ENCODE measurements at regions not wholly inside any gene's neighbourhood (a gene's known extent, or its start where the extent isn't known, plus 50 kb on each side); places are given as distances from the start of the nearest gene placed in this dataset.

DNA sequence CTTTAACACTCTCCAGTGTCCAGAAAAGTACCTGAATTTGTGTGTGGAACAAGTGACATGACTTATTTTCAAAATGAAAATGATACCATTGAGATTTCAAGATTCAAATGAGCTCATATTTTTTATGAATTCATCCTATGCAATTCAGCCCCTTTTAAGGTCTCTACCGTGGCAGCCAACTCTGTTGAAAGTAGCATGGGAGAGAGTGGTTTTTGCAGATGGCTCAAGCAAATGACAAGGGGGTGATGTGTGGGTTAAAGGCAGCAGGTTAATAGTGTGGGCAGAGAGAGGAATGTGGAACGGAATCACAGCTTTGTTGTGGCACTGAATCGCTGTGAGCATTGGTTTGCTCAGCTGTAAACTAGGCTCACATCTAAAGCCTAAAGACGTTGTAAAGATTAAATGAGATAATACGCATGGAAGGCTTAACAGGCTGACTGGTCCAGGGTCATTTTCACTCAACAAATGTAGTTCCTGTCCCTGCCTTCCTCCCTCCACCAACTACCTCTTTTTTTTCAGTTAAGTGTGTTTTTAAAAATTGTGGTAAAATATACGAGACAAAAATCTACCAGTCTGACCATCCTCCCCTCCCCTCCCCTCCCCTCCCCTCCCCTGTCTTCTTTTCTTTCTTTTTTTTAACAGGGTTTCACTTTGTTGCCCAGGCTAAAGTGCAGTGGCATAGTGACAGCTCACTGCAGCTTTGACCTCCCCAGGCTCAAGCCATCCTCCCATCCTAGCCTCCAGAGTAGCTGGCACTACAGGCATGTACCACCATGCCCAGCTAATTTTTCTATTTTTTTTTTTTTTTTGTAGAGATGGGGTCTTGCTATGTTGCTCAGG, 114.7 kb upstream of the ZNF217 start:
- WGBS, result 51% methylated on average over 6 of the region's 6 CpGs
- no peaks in the 10 kb centered on the region for H3K27me3 ChIP-seq
- no peak for DNase-seq (ENCODE audit: extremely low spot score)
- peaks cover 7 to 26% (median 22%) of the 10 kb centered on the region in 4 donors for H3K4me1 ChIP-seq
- intact Hi-C loops (cut with DNase I), result no loop called here
- no peak overlapping the region for H3K4me3 ChIP-seq
- H3K36me3 ChIP-seq, result no peaks in the 10 kb centered on the region
- H3K27ac ChIP-seq (replicated peaks in 1 of 4), result peak overlapping the region in 1 of 4 donors; percentile 28
- no peaks in the 10 kb centered on the region for H3K9me3 ChIP-seq
- TF ChIP-seq POLR2AphosphoS5 (IDR thresholded peaks at IDR 0.05) (no peak), EP300 (IDR thresholded peaks at IDR 0.05) (no peak), POLR2A (IDR thresholded peaks at IDR 0.05; ENCODE audit: low read depth) (no peak)
- TF ChIP-seq, protein P1, sequence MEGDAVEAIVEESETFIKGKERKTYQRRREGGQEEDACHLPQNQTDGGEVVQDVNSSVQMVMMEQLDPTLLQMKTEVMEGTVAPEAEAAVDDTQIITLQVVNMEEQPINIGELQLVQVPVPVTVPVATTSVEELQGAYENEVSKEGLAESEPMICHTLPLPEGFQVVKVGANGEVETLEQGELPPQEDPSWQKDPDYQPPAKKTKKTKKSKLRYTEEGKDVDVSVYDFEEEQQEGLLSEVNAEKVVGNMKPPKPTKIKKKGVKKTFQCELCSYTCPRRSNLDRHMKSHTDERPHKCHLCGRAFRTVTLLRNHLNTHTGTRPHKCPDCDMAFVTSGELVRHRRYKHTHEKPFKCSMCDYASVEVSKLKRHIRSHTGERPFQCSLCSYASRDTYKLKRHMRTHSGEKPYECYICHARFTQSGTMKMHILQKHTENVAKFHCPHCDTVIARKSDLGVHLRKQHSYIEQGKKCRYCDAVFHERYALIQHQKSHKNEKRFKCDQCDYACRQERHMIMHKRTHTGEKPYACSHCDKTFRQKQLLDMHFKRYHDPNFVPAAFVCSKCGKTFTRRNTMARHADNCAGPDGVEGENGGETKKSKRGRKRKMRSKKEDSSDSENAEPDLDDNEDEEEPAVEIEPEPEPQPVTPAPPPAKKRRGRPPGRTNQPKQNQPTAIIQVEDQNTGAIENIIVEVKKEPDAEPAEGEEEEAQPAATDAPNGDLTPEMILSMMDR (IDR thresholded peaks at IDR 0.05), result no peak

DNA sequence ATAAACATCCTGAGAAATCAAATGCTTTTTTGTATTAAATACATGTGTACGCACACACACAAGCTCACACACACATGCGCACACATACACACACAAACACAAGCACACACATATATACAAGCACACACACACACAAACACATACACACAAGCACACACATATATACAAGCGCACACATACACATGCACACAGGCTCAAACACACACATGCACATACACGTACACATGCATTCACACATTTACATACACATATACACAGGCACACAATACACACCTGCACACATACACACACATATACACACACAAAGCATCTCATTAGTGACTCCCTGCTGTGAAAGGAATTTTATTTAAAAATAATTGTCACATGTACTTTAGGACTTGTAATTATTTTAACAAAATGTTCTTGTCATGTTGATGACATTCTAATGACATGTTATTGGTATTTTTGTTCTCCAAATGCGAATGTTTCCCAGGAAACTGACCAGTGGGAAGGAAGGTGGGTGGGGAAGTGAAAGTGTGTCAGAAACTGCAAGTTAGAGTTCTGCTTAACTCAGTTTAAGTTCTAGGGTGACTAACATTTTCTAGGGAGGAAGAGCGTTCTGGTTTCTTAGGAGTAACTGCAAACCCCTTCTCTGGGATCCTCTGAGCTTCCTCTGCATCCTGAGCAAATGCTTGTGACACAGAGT, 113.9 kb upstream of the ZNF217 start:
- H3K9me3 ChIP-seq, result no peaks in the 10 kb centered on the region
- peaks cover 7 to 26% (median 22%) of the 10 kb centered on the region in 4 donors for H3K4me1 ChIP-seq
- H3K27me3 ChIP-seq, result no peaks in the 10 kb centered on the region
- H3K27ac ChIP-seq (replicated peaks in 1 of 4), result peak overlapping the region in 3 of 4 donors; percentile 0 to 40 (median 28)
- intact Hi-C loops (cut with DNase I), result no loop called here
- DNase-seq (ENCODE audit: extremely low spot score), result no peak
- 73% methylated on average over 6 of the region's 6 CpGs for WGBS
- TF ChIP-seq, protein P1 (IDR thresholded peaks at IDR 0.05), result no peak
- TF ChIP-seq POLR2A (IDR thresholded peaks at IDR 0.05; ENCODE audit: low read depth), result no peak
- TF ChIP-seq POLR2AphosphoS5 (IDR thresholded peaks at IDR 0.05), result no peak
- no peak for TF ChIP-seq EP300 (IDR thresholded peaks at IDR 0.05)
- no peak overlapping the region for H3K4me3 ChIP-seq
- no peaks in the 10 kb centered on the region for H3K36me3 ChIP-seq

DNA sequence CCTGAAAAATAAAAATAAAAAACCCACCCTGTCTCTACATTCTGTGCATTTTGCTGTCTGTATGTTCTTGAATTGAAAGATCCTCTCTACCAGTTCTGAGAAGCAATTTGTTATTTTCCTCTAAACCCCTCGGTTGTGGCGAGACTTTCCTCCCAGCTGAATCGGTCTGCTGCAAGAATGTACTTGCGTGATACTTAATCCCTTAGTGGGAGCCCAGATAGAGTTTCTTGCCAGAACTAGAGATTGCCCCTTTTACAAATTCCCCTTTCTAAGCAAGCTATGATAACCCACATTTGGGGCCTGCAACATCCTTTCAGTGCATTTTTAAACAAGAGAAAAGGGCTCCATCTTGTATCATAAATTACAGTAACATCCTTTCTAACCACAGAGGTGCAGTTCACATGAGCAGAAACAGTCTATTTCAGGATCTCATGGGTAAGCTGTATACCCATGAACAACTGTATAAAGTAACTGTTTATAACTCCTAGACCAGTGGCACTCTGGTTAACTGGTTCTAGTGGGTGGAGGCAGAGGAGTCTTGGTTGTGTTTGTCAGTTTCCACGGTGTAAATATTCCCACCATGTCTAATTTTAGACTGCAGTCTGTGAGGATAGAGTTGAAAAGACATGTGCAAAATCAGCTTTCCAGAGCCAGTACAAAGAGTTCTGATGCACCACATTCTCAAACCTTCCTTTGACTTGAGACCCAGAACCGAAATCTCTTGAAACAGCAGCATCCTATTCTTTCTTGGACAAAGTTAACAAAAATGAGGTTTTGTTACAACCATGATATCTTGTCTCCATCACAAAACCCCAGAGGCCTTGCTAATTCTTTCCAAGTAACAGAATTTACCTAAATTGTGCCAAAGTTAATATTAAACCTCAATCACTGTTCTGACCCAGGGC, 113.1 kb upstream of the ZNF217 start:
- WGBS, result 60% methylated on average over 6 of the region's 6 CpGs
- TF ChIP-seq POLR2AphosphoS5 (IDR thresholded peaks at IDR 0.05) (no peak), EP300 (IDR thresholded peaks at IDR 0.05) (no peak), POLR2A (IDR thresholded peaks at IDR 0.05; ENCODE audit: low read depth) (no peak)
- Histone ChIP-seq H3K27ac (replicated peaks in 1 of 4) (peak overlapping the region in 3 of 4 donors; percentile 0 to 40 (median 28)), H3K4me1 (peaks cover 7 to 26% (median 22%) of the 10 kb centered on the region in 4 donors), H3K9me3 (no peaks in the 10 kb centered on the region), H3K27me3 (no peaks in the 10 kb centered on the region), H3K36me3 (no peaks in the 10 kb centered on the region), H3K4me3 (no peak overlapping the region)
- no peak for DNase-seq (ENCODE audit: extremely low spot score)
- intact Hi-C loops (cut with DNase I), result no loop called here

DNA sequence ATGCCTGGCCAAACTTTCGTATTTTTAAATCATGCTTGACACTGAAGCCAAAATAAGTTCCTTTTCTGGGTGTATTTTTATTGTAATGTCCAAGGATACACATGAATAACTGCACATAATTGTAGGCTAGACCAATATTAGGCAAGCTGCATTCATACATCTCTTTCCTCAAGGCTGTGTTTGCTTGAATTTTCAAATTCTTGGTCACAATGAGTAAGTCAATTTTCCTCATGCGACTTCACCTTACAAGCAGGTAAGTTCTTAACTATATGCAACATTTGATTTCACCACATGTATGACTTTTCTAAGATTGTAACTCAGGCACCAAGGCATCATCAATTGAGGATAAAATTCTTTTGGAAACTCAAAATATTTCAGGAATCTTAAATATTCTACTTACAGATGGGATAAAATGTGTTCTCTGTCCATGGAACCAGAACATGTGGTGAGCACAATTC, 112.4 kb upstream of the ZNF217 start:
- H3K4me3 ChIP-seq, result no peak overlapping the region
- no peaks in the 10 kb centered on the region for H3K27me3 ChIP-seq
- H3K4me1 ChIP-seq, result peaks cover 7 to 26% (median 22%) of the 10 kb centered on the region in 4 donors
- no peak for DNase-seq (ENCODE audit: extremely low spot score)
- no peaks in the 10 kb centered on the region for H3K9me3 ChIP-seq
- H3K27ac ChIP-seq (replicated peaks in 1 of 4), result no peak overlapping the region
- TF ChIP-seq, protein P1 (IDR thresholded peaks at IDR 0.05), result no peak
- TF ChIP-seq POLR2A (IDR thresholded peaks at IDR 0.05; ENCODE audit: low read depth) (no peak), POLR2AphosphoS5 (IDR thresholded peaks at IDR 0.05) (no peak), EP300 (IDR thresholded peaks at IDR 0.05) (no peak)
- intact Hi-C loops (cut with DNase I), result no loop called here
- WGBS, result 83% methylated on average over 2 of the region's 2 CpGs
- no peaks in the 10 kb centered on the region for H3K36me3 ChIP-seq
